ENCODE measurements at regions not wholly inside any gene's neighbourhood (a gene's known extent, or its start where the extent isn't known, plus 50 kb on each side); places are given as distances from the start of the nearest gene placed in this dataset.

DNA sequence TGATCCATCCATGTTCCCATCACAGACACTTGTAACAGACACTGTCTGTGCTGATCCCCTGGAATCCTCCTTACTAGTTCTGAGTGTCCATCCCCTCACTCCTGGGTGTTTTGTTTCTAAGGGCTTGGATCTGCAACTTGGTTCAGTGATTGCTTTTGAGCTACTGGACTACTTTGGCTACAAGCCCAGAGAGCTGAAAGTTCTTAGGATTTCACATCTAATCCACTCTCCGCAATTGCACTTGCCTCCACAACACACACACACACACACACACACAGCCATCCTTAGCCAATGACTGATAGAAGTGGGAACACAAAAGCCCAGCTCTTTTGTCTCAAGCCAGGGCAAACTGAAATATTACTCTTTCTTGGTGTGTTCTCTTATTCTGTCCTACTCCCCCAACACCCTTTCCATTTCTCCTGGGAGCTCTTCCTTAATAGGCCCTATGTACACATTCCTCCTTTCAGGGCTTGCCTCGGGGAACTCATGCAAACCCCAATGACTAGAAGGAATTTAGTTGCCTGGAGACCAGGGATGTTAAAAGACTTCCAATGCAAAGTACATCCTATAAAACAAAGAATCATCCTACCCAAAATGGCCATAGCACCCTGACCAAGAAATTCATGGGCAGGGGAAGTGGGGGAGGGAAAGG is 206.1 kb upstream of the UBE2E2 start:
- TF ChIP-seq CTCF (IDR thresholded peaks at IDR 0.05; ENCODE audit: borderline replicate concordance, extremely low read depth, low read length, poor library complexity, severe bottlenecking), result no peak
- TF ChIP-seq EZH2 (IDR thresholded peaks at IDR 0.05; ENCODE audit: borderline replicate concordance, low read depth, low read length, severe bottlenecking), result no peak

Measured in DND-41 (cell line).